ENCODE measurements at regions not wholly inside any gene's neighbourhood (a gene's known extent, or its start where the extent isn't known, plus 50 kb on each side); places are given as distances from the start of the nearest gene placed in this dataset.

DNA sequence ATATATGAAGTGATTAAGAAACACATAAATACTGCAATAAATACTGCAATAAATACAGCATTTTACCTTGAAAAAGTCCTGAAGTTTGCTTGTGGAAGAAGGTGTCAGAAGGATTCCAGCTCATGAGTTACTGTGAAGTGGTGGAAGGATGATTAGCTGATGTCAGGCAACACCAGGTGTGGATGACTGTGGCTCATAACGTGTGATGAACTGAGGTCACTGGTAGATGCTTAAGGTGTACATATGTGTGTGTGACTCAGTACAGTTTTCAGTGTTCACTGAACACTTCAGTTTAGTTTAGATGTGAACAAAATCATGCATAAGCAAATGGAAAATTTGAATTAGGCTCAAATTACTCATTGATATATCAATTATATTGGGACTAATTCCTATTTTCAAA, 1045.0 kb downstream of the NTRK3 start:
- TF ChIP-seq CTCF (conservative IDR thresholded peaks at IDR 0.05; ENCODE audit: low read length): no peak
- no peak for TF ChIP-seq EZH2phosphoT487 (IDR thresholded peaks at IDR 0.05; ENCODE audit: borderline replicate concordance, low read depth, low read length)

Measured in OCI-LY7 (cell line).